Tibial nerve (tissue), 4 donors: ENCODE measurements at regions not wholly inside any gene's neighbourhood (a gene's known extent, or its start where the extent isn't known, plus 50 kb on each side); places are given as distances from the start of the nearest gene placed in this dataset.

Source experiments
- EP300 ChIP-seq, 2 donors: sonication (generic); formaldehyde crosslinking; IDR thresholded peaks; one replicate each; pipeline ENCODE4 v1.6.1; 2017; ENCODE audit warnings: antibody characterized with exemption in 2 of 2, mild to moderate bottlenecking in 1 of 2
- POLR2A ChIP-seq, 2 donors: fragments of 450-650 bp; IDR thresholded peaks; one replicate each; pipeline ENCODE4 v1.6.1; 2017; ENCODE audit warnings: antibody characterized with exemption in 2 of 2, mild to moderate bottlenecking in 2 of 2, moderate library complexity in 2 of 2
- TF ChIP-seq, protein P1 (sequence below), 5 experiments: fragments of 200-600 bp in 3 of 5; fragments of 450-650 bp in 2 of 5; sonication (generic) in 3 of 5; IDR thresholded peaks; one replicate each; pipeline ENCODE4 v1.5.1; 2016 to 2019; ENCODE audit warnings: antibody characterized with exemption in 5 of 5, mild to moderate bottlenecking in 3 of 5, moderate library complexity in 2 of 5

DNA sequence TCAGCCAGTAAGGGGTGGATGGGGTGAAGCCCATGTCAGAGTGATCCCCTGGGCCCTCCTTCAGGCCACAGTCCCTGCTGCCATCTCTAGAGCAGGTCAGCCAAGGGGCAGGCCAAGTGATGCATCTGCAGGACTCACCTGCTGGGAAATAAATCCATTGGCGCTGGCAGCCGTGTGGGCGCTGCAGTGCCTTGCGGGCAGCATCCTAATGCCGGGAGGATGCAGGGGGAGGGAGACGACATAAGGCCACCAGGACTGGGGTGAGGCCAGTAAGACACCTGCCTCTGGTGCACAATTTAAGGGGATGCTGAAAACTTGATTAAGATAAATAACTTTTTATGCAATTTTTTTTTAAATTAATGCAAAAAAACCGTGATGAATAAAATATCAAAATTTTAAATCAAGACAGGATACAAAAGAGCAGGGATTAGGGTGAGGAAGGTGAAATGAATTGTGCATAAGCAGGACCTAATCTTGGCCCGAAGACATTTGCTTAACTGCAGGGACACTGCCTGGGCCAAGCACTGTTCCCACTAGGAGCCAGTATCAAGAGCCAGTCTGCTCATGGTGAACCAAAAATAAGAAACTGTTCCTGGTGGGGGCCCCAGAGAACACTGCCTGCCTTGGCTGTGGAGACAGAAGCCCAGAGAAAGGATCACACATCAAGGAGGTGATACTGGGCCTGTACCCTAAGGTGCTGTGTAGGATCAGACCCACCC, 67.5 kb upstream of the CPLX2 start:
- no peak for TF ChIP-seq POLR2A (IDR thresholded peaks at IDR 0.05)
- TF ChIP-seq, protein P1, sequence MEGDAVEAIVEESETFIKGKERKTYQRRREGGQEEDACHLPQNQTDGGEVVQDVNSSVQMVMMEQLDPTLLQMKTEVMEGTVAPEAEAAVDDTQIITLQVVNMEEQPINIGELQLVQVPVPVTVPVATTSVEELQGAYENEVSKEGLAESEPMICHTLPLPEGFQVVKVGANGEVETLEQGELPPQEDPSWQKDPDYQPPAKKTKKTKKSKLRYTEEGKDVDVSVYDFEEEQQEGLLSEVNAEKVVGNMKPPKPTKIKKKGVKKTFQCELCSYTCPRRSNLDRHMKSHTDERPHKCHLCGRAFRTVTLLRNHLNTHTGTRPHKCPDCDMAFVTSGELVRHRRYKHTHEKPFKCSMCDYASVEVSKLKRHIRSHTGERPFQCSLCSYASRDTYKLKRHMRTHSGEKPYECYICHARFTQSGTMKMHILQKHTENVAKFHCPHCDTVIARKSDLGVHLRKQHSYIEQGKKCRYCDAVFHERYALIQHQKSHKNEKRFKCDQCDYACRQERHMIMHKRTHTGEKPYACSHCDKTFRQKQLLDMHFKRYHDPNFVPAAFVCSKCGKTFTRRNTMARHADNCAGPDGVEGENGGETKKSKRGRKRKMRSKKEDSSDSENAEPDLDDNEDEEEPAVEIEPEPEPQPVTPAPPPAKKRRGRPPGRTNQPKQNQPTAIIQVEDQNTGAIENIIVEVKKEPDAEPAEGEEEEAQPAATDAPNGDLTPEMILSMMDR (IDR thresholded peaks at IDR 0.05) = no peak
- TF ChIP-seq EP300 (IDR thresholded peaks at IDR 0.05) = no peak
